ENCODE measurements at regions not wholly inside any gene's neighbourhood (a gene's known extent, or its start where the extent isn't known, plus 50 kb on each side); places are given as distances from the start of the nearest gene placed in this dataset.

DNA sequence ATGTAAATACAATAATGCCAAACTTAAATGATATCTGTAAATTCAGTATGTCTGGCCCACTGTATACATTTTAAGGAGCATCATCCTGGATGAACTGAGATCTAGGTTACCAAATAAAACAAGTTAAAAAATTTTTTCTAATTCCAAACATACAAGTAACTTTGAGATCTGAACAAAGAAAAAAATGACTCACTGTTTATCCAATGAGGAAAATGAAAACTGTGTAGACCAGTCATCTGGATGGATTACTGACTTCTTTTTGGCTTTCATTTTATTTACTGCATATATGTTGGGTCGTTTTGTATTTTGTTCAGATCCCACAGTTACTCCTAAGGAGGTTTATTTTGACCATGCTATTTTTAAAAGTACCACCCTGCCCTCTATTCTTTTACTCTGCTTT, 189.8 kb downstream of the RBM43 start:
- H3K4me3 ChIP-seq: no peak overlapping the region
- H3K4me1 ChIP-seq: no peaks in the 10 kb centered on the region
- TF ChIP-seq, protein P1, sequence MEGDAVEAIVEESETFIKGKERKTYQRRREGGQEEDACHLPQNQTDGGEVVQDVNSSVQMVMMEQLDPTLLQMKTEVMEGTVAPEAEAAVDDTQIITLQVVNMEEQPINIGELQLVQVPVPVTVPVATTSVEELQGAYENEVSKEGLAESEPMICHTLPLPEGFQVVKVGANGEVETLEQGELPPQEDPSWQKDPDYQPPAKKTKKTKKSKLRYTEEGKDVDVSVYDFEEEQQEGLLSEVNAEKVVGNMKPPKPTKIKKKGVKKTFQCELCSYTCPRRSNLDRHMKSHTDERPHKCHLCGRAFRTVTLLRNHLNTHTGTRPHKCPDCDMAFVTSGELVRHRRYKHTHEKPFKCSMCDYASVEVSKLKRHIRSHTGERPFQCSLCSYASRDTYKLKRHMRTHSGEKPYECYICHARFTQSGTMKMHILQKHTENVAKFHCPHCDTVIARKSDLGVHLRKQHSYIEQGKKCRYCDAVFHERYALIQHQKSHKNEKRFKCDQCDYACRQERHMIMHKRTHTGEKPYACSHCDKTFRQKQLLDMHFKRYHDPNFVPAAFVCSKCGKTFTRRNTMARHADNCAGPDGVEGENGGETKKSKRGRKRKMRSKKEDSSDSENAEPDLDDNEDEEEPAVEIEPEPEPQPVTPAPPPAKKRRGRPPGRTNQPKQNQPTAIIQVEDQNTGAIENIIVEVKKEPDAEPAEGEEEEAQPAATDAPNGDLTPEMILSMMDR (IDR thresholded peaks at IDR 0.05): no peak
- no peak for TF ChIP-seq POLR2A (IDR thresholded peaks at IDR 0.05)
- H3K27ac ChIP-seq: no peak overlapping the region
- H3K9me3 ChIP-seq: peaks cover 0 to 5% (median 0%) of the 10 kb centered on the region in 3 donors
- H3K36me3 ChIP-seq: no peaks in the 10 kb centered on the region
- DNase-seq: no peak
- H3K27me3 ChIP-seq: peaks cover 0 to 3% (median 0%) of the 10 kb centered on the region in 4 donors
- intact Hi-C loops (cut with DNase I): no loop called here
- 28 to 34% methylated on average over 1 of the region's 1 CpG for WGBS, 2 donors

DNA sequence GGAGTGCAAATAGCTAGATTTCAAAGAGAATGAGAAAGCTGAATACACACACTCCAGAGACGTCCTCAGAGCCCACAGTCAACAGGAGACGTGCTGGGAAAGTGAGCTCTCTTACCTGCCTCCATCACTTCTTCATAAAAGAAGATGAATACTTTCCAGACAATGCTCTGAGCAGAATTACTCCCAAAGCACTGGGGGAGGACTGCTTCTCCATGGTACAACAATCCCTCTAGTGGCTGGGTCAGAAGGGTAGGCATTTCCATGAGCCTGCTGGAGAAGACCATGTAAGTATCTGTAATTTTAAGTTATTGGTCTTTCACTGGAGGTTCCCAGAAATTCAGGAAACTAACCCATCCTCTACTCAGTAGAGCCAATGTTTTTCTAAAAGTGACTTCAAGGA, 190.3 kb downstream of the RBM43 start:
- no peak overlapping the region for H3K4me3 ChIP-seq
- TF ChIP-seq, protein P1 (IDR thresholded peaks at IDR 0.05): peak in 2 of 6 experiments; percentile 30
- TF ChIP-seq POLR2A (IDR thresholded peaks at IDR 0.05): no peak
- DNase-seq: no peak
- no peaks in the 10 kb centered on the region for H3K4me1 ChIP-seq
- H3K27ac ChIP-seq: no peak overlapping the region
- intact Hi-C loops (cut with DNase I): no loop called here
- peaks cover 0 to 5% (median 0%) of the 10 kb centered on the region in 3 donors for H3K9me3 ChIP-seq
- WGBS, 2 donors: 46 to 71% methylated on average over 2 of the region's 2 CpGs
- peaks cover 0 to 3% (median 0%) of the 10 kb centered on the region in 4 donors for H3K27me3 ChIP-seq
- H3K36me3 ChIP-seq: no peaks in the 10 kb centered on the region

DNA sequence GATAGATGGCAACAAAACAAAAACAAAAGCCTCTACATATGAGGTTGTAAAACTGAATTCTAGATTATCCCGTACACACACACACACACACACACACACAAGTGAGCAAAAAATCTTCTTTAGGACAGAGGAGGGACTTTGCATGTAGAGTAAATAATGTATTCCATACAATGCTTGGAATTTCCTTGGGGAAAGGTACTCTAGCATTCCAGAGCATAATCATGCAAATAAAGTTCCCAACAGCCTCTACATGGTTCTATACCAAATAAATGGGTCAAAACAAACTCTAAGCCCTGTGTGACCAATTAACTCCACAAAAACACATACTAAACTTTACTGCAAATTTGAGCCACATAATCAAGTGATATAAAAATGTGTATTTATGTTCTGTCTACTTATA, 191.4 kb downstream of the RBM43 start:
- TF ChIP-seq POLR2A (IDR thresholded peaks at IDR 0.05): no peak
- TF ChIP-seq, protein P1 (IDR thresholded peaks at IDR 0.05): no peak
- 50 to 67% methylated on average over 1 of the region's 1 CpG for WGBS, 2 donors
- DNase-seq: no peak

DNA sequence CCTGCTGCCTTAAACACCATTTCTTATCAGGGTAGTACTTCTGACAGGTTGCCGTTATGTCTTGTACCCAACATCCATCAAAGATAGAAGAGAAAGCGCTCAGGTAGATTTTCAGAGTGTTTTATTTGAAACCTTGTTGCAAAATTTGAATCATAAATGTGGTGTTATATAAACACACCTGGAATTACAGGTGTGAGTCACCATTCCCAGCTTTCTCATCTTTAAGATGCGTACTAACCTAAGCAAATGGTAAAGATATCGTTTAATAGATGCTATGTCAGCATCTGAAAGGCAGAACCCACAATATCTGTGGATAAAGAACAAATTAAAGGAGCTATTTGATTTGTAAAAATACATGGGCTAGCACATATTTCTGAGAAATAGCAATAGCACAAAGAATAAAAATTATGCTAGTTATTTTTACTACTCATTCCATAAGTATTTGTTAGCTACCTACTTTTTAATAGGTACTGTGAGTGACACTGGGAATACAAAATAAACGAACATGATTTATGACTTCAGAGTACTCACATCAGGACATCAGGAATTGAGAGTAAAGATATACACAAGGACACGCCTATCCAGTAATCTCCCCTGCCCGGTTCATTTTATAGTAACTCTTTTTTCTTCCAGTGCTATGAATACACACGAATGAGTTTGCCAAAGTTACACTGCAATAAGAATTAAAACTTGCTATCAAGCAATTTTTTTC, 193.8 kb downstream of the RBM43 start:
- intact Hi-C loops (cut with DNase I): no loop called here

More for the DNA sequence above, 191.4 kb downstream of the RBM43 start:
- intact Hi-C loops (cut with DNase I): no loop called here
- Histone ChIP-seq H3K36me3 (no peaks in the 10 kb centered on the region), H3K27ac (no peak overlapping the region), H3K27me3 (peaks cover 0 to 3% (median 0%) of the 10 kb centered on the region in 4 donors), H3K9me3 (peaks cover 0 to 3% (median 0%) of the 10 kb centered on the region in 3 donors), H3K4me1 (no peaks in the 10 kb centered on the region), H3K4me3 (no peak overlapping the region)

DNA sequence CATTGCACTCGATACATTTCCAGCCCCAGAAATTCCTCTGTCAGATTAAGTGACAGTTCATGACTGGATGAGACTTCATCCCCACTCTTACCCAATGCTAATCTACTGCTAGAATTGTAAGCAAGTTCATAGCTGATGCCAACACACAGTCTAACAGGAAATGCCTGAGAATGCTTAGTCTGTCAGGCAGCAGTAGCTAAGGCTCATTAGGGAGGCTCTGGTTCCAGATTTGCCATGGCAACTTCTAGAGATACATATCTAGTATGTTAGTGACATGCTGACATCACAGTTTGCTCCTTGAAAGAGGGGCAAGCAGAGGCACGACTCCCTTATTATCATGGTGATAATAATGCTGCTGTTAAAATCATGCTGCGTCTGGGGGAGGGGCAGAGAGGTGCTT, 198.4 kb downstream of the RBM43 start:
- Histone ChIP-seq H3K4me3 (no peak overlapping the region), H3K27ac (no peak overlapping the region), H3K9me3 (no peaks in the 10 kb centered on the region), H3K4me1 (no peaks in the 10 kb centered on the region), H3K36me3 (no peaks in the 10 kb centered on the region), H3K27me3 (peaks cover 0 to 3% (median 0%) of the 10 kb centered on the region in 4 donors)
- TF ChIP-seq, protein P1 (IDR thresholded peaks at IDR 0.05): no peak
- no peak for TF ChIP-seq POLR2A (IDR thresholded peaks at IDR 0.05)
- 22 to 49% methylated on average over 3 of the region's 3 CpGs for WGBS, 2 donors
- intact Hi-C loops (cut with DNase I): no loop called here
- no peak for DNase-seq

More for the DNA sequence above, 193.8 kb downstream of the RBM43 start:
- no peaks in the 10 kb centered on the region for H3K4me1 ChIP-seq
- H3K4me3 ChIP-seq: no peak overlapping the region
- TF ChIP-seq, protein P1 (IDR thresholded peaks at IDR 0.05): no peak
- TF ChIP-seq POLR2A (IDR thresholded peaks at IDR 0.05): no peak
- DNase-seq: no peak
- 47 to 50% methylated on average over 8 of the region's 8 CpGs for WGBS, 2 donors
- H3K27me3 ChIP-seq: peaks cover 0 to 3% (median 0%) of the 10 kb centered on the region in 4 donors
- H3K27ac ChIP-seq: no peak overlapping the region
- no peaks in the 10 kb centered on the region for H3K9me3 ChIP-seq
- H3K36me3 ChIP-seq: no peaks in the 10 kb centered on the region

Data from esophagus squamous epithelium (tissue), 5 donors.